GM12874 (cell line): ENCODE measurements at regions not wholly inside any gene's neighbourhood (a gene's known extent, or its start where the extent isn't known, plus 50 kb on each side); places are given as distances from the start of the nearest gene placed in this dataset.

ENCODE experiments used
- TF ChIP-seq, protein P1 (sequence below): IDR thresholded peaks from 2 replicates; pipeline ENCODE4 v1.5.1; 2011; ENCODE audit warnings: low read depth, mild to moderate bottlenecking, control low read depth, low read length, moderate library complexity; ENCODE audit not compliant: insufficient read depth

- TF ChIP-seq, protein P1, sequence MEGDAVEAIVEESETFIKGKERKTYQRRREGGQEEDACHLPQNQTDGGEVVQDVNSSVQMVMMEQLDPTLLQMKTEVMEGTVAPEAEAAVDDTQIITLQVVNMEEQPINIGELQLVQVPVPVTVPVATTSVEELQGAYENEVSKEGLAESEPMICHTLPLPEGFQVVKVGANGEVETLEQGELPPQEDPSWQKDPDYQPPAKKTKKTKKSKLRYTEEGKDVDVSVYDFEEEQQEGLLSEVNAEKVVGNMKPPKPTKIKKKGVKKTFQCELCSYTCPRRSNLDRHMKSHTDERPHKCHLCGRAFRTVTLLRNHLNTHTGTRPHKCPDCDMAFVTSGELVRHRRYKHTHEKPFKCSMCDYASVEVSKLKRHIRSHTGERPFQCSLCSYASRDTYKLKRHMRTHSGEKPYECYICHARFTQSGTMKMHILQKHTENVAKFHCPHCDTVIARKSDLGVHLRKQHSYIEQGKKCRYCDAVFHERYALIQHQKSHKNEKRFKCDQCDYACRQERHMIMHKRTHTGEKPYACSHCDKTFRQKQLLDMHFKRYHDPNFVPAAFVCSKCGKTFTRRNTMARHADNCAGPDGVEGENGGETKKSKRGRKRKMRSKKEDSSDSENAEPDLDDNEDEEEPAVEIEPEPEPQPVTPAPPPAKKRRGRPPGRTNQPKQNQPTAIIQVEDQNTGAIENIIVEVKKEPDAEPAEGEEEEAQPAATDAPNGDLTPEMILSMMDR = no peak
These were observed 150.9 kb downstream of the TTC6 start for GRCh38 chr14:37746140-37746832.

- TF ChIP-seq, protein P1 = no peak
These were observed 158.0 kb downstream of the TTC6 start for GRCh38 chr14:37753459-37753858.

DNA sequence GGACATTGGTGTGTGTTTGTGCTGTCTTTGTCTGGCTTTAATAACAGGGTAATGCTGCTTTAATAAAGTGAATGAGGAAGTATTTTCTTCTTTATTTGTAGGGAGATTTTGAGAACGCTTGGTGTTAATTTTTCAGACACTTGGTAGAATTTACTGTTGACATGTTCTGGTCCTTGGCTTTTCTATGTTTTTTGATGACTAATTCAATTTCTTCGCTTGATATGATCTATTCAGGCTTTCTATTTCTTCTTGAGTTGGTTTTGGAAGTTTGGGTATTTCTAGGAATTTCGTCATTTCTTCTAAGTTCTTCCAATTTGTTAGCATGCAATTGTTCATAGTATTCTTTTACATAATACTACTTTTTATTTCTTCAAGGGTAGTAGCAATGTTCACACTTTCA, 167.8 kb downstream of the TTC6 start:
- TF ChIP-seq, protein P1 = no peak

DNA sequence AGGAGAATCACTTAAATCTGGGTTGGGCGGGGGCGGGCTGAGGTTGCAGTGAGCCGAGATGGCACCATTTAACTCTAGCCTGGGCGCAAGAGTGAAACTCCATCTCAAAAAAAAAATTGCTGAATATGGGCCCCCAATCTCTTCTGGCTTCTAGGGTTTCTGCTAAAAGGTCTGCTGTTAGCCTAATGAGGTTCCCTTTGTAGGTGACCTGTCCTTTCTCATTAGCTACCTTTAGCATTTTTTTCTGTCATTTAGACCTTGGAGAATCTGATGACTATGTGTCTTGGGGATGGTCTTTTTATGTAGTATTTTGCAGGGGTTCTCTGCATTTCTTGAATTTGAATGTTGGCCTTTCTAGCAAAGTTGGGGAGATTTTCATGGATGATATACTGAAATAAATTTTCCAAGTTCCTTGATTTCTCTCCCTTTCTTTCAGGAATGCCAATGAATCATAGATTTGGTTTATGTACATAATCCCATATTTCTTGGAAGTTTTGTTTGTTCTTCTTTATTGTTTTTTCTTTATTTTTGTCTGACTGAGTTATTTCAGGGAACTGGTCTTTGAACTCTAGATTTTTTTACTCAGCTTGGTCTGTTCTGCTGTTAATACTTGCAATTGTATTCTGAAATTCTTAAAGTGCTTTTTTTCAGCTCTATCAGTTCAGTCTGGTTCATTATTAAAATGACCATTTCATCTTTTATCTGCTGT, 181.5 kb downstream of the TTC6 start:
- TF ChIP-seq, protein P1 = no peak

- TF ChIP-seq, protein P1 = no peak
These were observed 182.9 kb downstream of the TTC6 start for GRCh38 chr14:37778135-37778943.

GRCh38 chr14:37779480-37779879, 184.1 kb downstream of the TTC6 start:
- TF ChIP-seq, protein P1 = no peak

DNA sequence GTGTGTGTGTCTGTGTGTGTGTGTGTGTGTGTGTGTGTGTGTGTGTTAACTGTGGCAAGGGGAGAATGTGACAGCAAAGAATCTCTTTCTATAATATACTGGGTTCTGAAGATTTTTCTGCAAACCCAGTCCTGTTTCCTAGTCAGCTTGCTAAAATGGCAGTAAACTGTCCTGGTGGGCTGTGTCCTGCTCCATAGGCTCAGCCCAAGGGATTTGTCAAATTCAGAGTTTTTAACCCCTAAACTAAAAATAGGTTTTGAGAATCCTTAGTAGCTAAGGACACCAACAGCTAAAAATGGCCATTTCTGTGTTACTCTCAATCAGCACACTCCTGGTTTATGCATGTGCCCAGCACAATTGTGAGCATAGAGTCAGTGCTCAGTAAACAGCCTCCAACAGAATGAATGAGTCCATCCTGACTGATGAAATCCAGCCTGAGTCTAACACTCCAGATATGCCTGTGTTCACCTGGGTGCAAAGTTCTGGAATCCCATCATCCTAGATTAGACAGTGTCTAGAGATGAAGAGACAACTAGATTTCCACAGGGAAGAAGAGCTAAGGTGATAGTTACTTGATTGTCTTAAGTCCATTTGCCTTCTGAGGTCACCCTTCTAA, 192.6 kb downstream of the TTC6 start:
- TF ChIP-seq, protein P1 = no peak
